Activated T-cell treated with anti-CD3 and anti-CD28 coated beads for 24 hours (primary cell): ENCODE measurements at regions not wholly inside any gene's neighbourhood (a gene's known extent, or its start where the extent isn't known, plus 50 kb on each side); places are given as distances from the start of the nearest gene placed in this dataset.
"Not testable (repeated sequence)": the region's sequence is repeated elsewhere in the genome, so short reads cannot be mapped to it uniquely, and the experiment has no call there.

Source experiments
- DNase-seq: peaks from one replicate; pipeline ENCODE4 v3.0.0-alpha.2; 2020; ENCODE audit warnings: low read depth

DNA sequence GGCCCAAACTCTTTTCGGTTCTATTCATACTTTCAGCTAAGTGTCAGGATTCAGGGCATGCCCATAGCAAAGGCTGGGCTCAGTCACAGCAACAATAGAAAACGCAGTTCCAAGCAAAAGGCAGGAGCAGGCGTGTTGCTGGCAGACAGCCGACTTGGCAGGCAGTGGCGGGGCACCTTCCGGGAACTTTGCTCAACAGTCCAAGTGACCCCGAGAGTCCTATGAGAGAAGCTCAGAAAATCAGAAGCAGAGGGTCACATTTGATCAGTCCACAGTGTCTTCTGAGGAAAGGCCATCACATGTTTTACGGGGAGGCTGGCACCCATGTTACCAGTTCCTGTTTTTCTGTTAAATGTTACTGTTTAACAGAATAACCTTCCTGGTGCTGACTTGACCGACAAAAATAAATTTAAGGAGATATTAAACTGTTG is 115.0 kb downstream of the DACT1 start:
- no peak for DNase-seq

DNA sequence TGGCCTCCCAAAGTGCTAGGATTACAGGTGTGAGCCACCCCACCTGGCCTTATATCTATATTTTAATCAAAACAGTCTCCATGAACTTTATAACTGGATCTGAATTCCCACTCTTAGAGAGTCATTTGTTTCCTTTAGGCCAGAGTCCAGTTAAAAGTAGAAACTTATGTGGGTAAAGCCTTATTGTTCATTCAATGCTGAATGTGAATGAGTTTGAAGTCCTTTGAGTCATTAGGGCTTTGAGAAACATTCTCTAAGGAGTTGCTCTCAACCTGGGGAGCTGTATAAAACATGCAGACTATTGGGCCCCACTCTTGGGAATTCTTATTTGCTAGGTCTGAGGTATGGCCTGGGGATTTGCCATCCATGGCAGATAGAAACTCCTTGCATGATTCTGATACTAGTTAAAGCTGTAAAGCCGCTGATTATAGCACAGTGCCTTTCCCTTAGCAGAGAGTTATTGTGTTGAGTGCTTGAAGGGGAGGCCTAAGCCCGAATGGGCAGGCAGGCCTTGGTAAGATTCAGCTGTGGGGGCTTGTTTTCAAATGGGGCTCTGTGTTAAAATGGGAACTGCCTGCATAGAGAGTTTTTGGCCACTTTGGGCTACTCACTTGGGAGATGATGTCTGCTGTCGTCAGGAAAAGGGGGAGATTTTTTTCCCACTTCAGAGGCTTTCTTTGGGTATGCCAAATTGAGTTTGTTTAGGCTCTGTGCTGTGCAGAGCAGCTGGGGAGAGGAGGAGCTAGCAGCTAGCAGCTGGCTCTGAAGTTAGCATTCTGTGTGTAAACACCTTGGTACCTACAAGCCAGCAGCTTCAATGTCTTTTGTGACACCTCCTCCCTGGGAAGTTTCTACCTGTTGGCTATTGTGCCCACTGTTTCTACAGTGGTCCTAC is 117.5 kb downstream of the DACT1 start:
- DNase-seq = no peak

DNA sequence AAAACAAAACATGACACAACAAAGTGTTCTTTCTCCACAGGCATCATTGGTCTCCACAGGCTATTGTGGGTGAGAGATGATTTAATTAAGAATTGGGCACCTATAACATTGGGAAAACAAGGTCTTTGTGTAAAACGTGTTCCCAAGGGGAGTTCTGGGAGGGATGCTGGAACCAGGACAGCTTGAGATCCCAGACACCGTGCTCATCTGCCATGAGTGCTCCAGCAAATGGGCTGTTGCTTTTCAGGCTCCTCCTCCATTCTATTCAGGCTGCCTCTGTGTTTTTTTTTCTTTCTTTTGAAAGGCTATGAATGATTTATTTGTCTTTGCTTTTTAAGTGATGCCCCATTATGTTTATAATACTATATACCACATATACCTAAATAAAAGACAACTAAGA is 122.4 kb downstream of the DACT1 start:
- DNase-seq = no peak

DNA sequence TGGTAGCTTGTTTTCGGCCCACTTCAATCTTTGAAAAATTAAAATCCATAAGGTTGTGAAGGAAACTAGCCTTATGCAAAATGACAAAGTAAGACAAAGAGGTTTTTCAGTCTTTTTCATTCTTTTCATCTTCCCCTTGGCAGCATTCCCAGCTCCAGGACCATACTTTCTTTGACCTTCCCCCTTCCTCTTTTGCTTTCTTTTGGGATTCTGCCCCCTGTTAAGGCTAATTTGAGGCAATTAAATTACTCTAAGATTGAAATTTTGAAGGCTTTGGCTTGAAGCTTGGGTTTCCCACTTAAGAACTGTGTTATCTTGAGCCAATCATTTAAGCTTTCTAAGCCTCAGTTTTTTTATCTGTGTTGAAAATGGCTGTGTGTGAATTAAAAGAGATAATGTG is 124.9 kb downstream of the DACT1 start:
- DNase-seq = no peak

DNA sequence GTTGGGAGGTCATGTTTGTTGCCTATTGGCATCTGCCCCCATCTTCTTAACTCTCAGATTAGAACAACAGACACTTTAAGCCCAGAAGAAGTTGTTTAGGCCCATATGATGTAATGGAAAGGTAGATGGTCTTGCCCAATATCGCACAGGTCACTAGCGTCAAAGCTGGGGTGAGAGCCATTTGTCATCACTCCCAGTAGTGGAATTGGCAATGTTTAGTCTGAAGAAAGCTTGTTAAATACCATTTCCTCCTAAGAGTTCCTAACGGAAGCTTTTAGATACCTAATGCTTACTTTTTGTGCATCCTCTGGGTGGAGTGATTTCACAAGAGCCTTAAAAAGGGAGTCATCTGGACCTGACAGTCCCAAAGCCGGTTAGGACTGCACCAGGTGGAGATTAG is 125.4 kb downstream of the DACT1 start:
- no peak for DNase-seq

DNA sequence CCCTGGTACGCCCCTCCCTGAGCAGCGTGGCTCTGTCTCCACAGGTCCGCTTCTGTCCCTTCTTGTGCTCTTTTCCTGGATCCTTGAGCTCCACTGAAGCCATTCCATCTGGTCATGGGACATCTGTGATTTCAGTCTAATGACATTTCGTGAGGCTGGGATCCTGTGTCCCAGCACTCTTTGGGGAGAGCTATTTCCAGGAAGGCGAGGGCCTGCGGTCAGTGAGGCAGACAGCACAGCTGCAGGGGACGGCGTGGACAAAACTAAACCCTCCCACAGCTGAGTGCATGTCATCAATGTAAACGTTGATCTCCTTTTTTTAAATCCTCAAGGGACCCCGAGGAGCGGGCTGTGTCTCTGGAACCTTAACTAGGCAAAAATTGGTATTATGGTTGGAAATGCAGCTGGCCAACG is 127.7 kb downstream of the DACT1 start:
- DNase-seq = no peak

DNA sequence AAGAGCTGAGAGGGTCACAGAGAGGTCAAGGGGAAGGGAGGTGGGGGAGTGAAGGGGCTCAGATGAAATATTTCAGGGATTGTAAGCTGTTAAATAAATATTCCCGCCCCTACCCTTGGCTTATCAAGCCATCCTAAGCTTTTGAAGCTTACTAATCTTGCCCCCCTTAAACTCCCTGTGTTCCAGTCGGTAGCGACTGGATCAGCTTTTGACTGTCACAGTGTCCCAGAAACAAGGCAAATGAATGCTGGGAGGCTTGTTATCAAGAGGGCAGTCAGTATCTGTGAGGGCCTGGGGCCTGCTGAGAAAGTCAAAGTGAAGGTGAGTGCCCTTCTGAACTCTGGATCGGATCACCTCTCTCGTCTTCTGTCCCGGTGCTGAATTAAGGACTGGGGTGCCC is 128.1 kb downstream of the DACT1 start:
- no peak for DNase-seq

DNA sequence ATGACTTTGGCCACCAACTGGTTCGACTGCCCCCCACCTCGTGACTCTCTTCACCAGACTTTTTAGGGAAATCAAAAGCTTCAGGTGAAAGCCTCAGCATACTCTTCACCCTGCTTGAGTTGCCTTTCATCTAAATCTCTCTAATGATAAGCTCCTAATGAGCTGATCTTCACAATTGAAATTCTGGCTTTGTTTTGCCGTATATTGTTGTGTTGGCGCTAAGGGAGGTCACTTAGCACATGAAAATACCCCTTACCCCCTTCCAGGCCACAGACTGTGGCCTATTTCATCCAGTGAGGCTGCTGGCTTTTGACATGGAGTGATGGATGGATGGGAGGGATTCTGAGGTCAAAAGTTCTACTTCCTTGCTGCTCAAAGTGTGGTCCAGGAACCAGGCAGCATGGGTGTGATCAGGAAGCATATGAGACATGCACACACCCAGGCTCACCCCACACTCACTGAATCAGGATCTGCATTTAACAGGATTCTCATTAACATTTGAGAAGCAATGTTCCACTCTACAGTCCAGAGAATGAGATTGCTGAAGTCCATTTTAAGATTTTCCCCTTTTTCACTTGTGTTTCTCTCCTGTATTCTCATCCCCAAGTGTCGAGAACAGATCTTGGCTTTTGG is 131.4 kb downstream of the DACT1 start:
- DNase-seq = no peak

DNA sequence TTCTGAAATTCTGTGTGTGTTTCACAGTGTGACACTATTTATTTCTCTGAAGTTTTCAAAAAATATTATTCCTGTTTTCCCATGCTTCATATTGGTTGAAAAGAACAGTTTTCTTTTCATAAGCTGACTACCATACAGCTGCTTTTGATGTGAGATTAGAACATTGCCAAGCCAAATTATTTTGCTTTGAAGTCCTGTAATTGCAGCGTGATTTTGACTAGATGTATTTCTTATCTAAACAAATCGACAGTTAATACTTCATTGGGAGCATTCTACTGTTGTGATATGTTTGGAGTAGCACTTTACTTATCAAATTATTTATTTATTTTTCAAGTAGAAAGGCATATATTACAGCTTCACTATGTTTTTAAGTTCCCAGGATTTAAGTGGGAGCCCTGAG is 132.0 kb downstream of the DACT1 start:
- DNase-seq = no peak

DNA sequence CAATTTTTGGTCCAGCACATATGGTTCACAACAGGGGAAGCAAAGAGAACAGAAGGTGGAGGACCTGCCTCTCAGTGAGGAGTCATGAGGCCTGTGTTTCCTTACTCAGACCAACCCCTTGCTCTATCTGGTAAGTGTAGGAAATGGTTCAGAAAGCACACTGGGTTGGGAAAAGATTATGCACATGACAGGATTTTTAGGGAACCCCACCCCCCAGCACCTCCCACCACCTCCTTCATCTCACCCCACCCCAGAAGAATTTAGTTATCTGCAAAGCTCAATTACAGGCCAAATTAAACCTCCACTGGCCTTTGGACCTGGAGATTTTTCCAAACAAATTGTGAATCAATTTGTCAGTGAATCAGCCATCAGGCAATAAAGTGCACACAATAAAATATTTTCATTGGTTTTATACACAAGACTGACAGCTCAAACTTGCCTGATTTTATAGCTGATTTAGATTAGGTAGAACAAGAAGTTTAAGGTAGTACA is 132.8 kb downstream of the DACT1 start:
- no peak for DNase-seq

DNA sequence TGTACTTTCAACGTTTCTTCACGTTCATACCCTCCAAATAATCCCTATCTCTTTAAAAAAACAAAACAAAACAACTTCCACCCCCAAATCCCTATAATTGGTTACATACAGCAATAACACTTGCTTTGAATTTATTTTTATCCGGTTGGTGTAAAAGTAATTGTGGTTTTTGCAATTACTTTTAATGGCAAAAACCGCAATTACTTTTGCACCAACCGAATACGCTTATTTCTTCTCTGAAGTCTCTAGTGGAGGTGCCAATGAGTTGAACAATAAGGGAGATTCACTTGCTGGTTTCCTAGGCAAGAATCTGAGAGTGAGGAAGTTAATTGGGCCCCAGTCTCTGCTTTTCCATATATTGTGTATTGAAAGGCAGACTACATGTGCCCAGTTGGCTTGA is 133.3 kb downstream of the DACT1 start:
- no peak for DNase-seq

DNA sequence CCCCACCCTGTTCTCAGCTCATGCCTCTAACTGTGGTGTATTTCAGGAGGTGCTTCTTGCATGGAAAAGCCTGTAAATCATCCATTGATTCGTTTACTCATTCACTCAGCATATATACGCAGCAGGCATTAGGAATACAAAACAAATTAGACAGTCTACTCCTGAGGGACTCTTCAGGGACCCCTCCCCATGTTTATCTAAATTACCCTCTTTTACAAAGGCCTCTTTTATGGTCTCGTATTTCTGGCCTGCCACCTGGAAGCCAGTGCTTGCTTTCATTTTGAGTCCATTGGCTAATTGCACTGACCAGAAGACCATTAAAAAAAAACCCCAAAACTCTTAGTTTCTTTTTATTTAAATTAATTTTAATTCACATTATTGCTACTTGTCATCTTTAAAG is 134.4 kb downstream of the DACT1 start:
- DNase-seq = no peak

DNA sequence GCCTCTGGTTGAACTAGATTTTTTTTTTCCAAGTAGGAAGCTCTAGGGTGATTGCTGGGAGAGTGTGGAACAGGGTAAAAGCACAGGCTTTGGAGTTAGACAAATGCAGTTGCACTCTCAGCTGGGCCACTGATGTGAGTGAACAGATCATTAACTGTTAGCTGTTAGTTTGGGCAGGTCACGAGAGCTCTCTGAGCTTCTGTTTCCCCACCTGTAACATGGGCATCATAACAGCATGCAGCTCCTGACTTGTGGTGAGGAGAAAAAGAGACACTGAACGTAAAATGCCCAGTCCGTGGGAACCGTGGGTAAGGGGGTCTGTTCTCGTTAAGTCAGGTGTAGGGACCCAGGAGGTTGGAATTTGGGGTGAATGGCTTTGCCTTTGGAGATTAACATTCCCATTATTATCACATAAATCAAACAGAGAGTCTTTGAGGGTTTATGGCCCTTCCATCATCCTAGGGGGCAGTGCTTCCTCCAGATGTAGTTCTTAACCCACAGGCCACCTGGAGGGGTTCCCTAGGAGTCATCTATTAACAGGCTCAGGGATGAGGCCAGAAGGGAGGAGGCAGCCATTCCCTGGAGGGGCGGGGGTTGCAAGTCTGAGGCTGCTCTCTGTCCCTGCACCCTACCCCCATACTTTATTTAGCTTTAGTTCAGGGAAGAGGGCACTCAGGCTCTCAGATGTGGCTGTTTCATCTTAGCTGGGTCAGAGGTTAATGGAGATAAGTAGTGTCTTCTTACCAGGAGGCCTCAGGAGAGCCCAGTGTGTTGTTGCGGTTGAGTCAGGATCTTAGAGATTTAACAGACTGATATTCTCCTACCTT is 135.2 kb downstream of the DACT1 start:
- DNase-seq = no peak

DNA sequence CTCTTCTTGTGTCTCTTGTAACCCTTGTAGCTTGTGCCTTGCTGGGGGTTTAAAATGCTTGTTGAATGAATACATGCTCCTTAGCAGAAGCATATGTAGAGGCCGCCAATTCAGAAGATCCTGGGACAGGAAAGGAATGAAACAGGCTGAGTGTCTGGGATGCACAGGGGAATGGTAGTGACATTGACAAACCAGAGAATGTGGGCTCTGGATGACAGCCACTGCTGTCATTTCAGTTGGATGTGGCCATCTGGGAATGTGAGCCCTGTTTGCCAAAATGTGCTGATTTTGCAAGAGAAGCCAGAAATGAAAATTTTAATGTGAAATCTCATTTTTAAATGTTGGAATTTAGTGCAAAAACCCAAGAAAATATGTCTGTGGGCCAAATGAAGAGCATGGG is 136.8 kb downstream of the DACT1 start:
- DNase-seq = no peak

DNA sequence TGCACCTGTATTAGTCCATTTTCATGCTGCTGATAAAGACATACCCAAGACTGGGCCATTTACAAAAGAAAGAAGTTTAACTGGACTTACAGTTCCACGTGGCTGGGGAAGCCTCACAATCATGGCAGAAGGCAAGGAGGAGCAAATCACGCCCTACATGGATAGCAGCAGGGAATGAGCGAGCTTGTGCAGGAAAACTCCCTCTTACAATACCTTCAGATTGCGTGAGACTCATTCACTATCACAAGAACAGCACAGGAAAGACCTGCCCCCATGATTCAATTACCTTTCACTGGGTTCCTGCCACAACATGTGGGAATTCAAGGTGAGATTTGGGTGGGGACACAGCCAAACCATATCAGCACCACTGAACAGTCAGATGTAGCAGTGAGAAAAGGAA is 137.4 kb downstream of the DACT1 start:
- DNase-seq = not testable (repeated sequence)

DNA sequence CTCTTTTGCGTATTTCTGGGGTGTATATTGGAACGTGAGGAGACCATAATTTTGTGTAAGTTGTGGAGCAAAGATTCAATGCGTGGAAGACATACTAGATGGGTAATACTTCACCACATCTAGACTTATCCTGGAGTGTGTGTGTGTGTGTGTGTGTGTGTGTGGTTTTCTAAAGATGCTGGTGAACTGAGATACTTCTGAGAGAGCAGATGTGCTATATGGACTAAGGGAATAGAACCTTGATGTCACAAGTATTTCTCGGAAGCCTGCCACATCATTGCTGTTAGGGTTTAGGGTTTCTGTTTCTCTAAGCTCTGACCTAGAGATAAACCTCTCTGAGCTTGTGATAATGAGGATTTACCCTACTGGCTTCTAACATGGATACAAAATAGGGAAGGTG is 138.8 kb downstream of the DACT1 start:
- no peak for DNase-seq

DNA sequence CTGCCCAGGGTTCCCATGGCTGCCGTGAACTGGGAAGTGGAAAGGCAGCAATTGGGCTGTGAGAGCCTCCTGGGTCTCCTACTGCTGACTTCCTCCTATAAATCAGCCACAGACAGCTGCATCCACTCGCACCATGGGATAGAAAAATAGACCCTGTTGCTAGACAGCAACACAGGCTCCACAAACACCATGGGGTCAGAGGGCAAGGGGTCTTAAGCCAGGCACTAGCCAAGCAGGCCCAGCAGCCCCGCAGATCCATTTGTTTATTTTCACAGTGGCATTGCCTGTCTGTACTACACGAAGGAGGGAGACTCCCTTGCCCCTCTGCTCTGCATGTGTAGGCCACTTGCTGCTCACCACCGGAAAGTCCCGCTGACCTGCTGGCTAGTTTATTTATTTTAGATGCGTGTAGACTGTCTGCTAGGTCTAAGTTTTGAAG is 139.8 kb downstream of the DACT1 start:
- no peak for DNase-seq

DNA sequence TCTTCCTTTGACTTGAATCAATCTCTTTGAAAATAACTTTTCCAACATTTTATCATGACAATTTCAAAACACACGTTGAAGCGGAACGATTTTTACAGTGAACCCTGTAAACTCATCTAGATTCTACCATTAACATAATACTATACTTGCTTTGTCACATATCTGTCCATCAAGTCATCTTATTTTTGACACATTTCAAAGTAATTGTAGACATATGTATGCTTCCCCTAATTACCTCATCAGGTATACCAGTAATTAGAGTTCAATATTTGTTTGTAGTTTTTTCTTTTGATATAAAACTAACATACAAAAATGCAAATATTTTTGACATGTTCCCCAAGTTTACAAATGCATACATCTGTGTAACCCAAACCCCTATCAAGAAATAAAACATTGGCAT is 140.4 kb downstream of the DACT1 start:
- DNase-seq = no peak

DNA sequence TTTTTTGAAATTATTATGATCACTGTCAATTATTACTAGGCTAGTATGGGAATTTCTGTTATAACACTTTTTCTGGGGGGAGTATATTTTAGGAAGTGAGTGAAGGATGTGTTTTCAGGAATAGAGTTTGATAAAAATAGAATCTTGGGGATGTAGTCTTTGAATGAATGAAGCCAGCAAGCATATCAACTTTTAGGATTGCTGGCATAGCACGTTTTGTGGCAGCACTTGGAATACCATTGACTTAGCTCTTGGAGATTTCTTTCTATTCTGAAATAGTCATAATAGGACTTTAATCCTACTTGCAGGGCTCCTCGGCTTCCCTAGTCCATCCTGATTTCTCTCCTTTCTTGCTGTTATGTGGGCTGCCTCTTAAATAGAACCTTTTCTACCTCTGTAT is 141.6 kb downstream of the DACT1 start:
- no peak for DNase-seq

DNA sequence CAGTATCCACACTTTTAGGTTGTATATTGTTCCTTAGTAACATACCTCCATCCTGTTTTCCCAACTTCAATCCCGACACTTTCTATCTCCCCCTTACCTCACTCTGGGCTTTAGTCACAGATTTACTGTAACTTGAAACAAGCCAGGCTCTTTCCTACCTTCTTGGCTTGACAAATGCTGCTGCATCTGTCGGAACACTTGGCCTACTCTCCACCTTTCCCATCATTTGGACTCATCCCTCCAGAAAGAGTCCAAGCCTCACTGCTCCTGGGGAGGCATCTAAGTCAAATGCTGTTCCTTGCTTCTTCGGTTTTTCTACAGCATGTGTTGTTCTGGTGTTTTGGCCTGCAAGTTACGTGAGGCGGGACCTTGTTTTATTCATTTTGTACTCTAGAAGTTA is 142.4 kb downstream of the DACT1 start:
- no peak for DNase-seq

DNA sequence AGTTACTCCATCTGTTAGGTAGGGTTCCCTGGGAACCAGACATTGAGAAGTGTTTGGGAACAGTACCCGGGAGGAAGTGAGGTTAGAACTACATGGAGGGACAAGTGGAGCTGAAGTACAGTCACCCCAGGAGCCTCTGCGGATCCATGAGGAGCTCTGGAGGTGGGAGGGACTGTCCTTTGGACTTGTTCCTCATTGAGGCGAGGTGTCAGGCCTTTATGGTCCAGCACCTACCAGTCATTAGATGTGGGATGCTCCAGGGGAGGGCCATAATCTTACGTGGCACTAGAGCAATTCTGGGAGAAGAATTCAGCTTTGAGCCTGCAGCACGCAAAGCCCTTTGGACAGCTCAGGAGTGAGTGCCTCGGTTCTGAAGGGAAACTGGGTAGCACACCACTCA is 142.8 kb downstream of the DACT1 start:
- DNase-seq = no peak

DNA sequence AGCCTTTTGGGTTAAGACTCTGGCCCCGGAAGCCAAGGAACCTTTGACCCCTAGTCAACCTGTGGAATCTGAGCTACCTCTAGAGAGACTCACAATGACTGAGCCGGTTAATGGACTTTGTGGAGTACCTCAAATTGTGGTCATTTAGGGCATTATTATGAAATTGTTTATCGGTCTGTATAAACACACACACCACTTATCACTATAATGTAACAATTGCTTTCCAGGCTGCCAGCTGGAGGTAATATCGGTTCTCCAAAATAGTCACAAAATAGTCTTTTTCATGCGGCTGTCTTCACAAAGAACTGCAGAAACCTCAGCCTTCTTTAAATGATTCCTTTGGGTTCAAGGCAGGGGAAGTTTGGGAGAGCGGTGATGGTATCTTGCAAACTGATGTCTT is 144.2 kb downstream of the DACT1 start:
- no peak for DNase-seq
